HCT116 (cell line): ENCODE measurements at regions not wholly inside any gene's neighbourhood (a gene's known extent, or its start where the extent isn't known, plus 50 kb on each side); places are given as distances from the start of the nearest gene placed in this dataset.

ENCODE experiments used
- ATAC-seq: fragments of 200-7000 bp; cut with Tn5 transposase; 2 replicates; pipeline ENCODE4 v1.9.1; 2020; ENCODE audit warnings: mild to moderate bottlenecking, moderate library complexity
- BruUV-seq: library from RNA; stranded (reverse); fragments of 400-500 nt; replicated peaks from 2 replicates; lab custom pipeline; 2021; lab: Mats Ljungman, UMichigan
- CTCF ChIA-PET: fragments of 300-600 bp; sonication (Branson Sonifier 250); formaldehyde crosslinking; loops from one replicate; lab custom pipeline; 2021; ENCODE audit warnings: antibody characterized with exemption; lab: Charles Lee
- POLR2A ChIA-PET: fragments of 300-600, 350-600 bp; sonication (Branson Sonifier 250); formaldehyde crosslinking; loops from one replicate; lab custom pipeline; 2021; ENCODE audit warnings: antibody characterized with exemption; lab: Charles Lee
- RAD21 ChIA-PET, 2 experiments: fragments of 300-600 bp; sonication (Branson Sonifier 250); formaldehyde crosslinking; loops; one replicate each; lab custom pipeline; 2023; ENCODE audit warnings: low total read pairs in 2 of 2; ENCODE audit not compliant: uncharacterized antibody in 2 of 2, unreplicated experiment in 2 of 2, low non-redundant PET in 1 of 2; lab: Charles Lee
- DNase-seq: peaks from one replicate; pipeline ENCODE4 v3.0.0-alpha.2; 2010; ENCODE audit warnings: low read depth, low spot score
- H2AFZ ChIP-seq: fragments of 200-600 bp; shearing (Covaris generic), sonication (generic); 2 replicates; pipeline ENCODE4 v1.6.1; 2017; ENCODE audit warnings: low read depth, mixed run types, mixed read lengths, antibody characterized with exemption, low read length; ENCODE audit not compliant: poor library complexity, severe bottlenecking
- H3K27ac ChIP-seq: 2 replicates; pipeline ENCODE4 v1.5.1; 2012; ENCODE audit warnings: low read depth, low read length
- H3K27me3 ChIP-seq: fragments of 200-600 bp; sonication (generic); 2 replicates; pipeline ENCODE4 v1.6.1; 2016; ENCODE audit warnings: mixed run types, low read length, mixed read lengths; ENCODE audit not compliant: insufficient read depth
- H3K36me3 ChIP-seq, 2 experiments: fragments of 200-500 bp in 1 of 2; fragments of 200-600 bp in 1 of 2; sonication (Bioruptor generic) in 1 of 2; sonication (generic) in 1 of 2; 2 replicates each; pipeline versions ENCODE4 v1.5.1 to v1.6.1; 2014 to 2016; ENCODE audit warnings: low read length in 2 of 2, inconsistent platforms in 1 of 2, mixed read lengths in 1 of 2, mixed run types in 1 of 2; ENCODE audit not compliant: insufficient read depth in 2 of 2, control insufficient read depth in 1 of 2
- H3K4me1 ChIP-seq, 2 experiments: fragments of 200-600 bp in 1 of 2; sonication (generic) in 1 of 2; 2 replicates each; pipeline versions ENCODE4 v1.5.1 to v1.6.1; 2012 to 2017; ENCODE audit warnings: low read length in 2 of 2, inconsistent platforms in 1 of 2, mild to moderate bottlenecking in 1 of 2, mixed read lengths in 1 of 2, mixed run types in 1 of 2, moderate library complexity in 1 of 2; ENCODE audit not compliant: insufficient read depth in 2 of 2, control insufficient read depth in 1 of 2
- H3K4me2 ChIP-seq: fragments of 200-600 bp; sonication (generic); 2 replicates; pipeline ENCODE4 v1.6.1; 2017; ENCODE audit warnings: mixed run types, low read length, mixed read lengths
- H3K4me3 ChIP-seq, 2 experiments: fragments of 200-600 bp in 1 of 2; sonication (generic) in 1 of 2; replicated peaks in 1 of 2; 2 replicates each; pipeline ENCODE4 v1.5.1; 2011 to 2016; ENCODE audit warnings: low read length in 2 of 2, control low read depth in 1 of 2, low read depth in 1 of 2, mild to moderate bottlenecking in 1 of 2, mixed read lengths in 1 of 2, mixed run types in 1 of 2
- H3K79me2 ChIP-seq: fragments of 200-600 bp; sonication (generic); 2 replicates; pipeline ENCODE4 v1.6.1; 2017; ENCODE audit warnings: mild to moderate bottlenecking, mixed run types, low read length, moderate library complexity, mixed read lengths; ENCODE audit not compliant: insufficient read depth
- H3K9ac ChIP-seq: fragments of 200-600 bp; sonication (generic); 2 replicates; pipeline ENCODE4 v1.6.1; 2016; ENCODE audit warnings: low read length, mixed read lengths
- H3K9me2 ChIP-seq: fragments of 200-600 bp; sonication (generic), shearing (Covaris generic); 2 replicates; pipeline ENCODE4 v1.6.1; 2017; ENCODE audit warnings: mixed run types, mild to moderate bottlenecking, moderate library complexity; ENCODE audit not compliant: insufficient read depth
- H3K9me3 ChIP-seq, 2 experiments: fragments of 200-500 bp in 1 of 2; fragments of 200-600 bp in 1 of 2; sonication (Bioruptor generic) in 1 of 2; sonication (generic) in 1 of 2; 2 replicates each; pipeline ENCODE4 v1.6.1; 2014 to 2017; ENCODE audit warnings: low read length in 2 of 2, mixed read lengths in 2 of 2, inconsistent platforms in 1 of 2, low read depth in 1 of 2, mild to moderate bottlenecking in 1 of 2, mixed run types in 1 of 2, moderate library complexity in 1 of 2; ENCODE audit not compliant: control insufficient read depth in 1 of 2, insufficient read depth in 1 of 2
- H4K20me1 ChIP-seq: fragments of 200-600 bp; sonication (generic), shearing (Covaris generic); 2 replicates; pipeline ENCODE4 v1.6.1; 2017; ENCODE audit warnings: mixed run types, mild to moderate bottlenecking, moderate library complexity; ENCODE audit not compliant: insufficient read depth
- CEBPB ChIP-seq: IDR thresholded peaks from 2 replicates; pipeline ENCODE4 v1.6.1; 2012; ENCODE audit warnings: low read depth
- EGR1 ChIP-seq: IDR thresholded peaks from 2 replicates; pipeline ENCODE4 v1.6.1; 2012; ENCODE audit warnings: low read depth
- ELF1 ChIP-seq: IDR thresholded peaks from 2 replicates; pipeline ENCODE4 v1.6.1; 2012; ENCODE audit warnings: low read depth, borderline replicate concordance
- EZH2phosphoT487 ChIP-seq: fragments of 200-600 bp; IDR thresholded peaks from 2 replicates; pipeline ENCODE4 v1.6.1; 2018; ENCODE audit warnings: antibody characterized with exemption, borderline replicate concordance
- FOSL1 ChIP-seq: IDR thresholded peaks from 2 replicates; pipeline ENCODE4 v1.6.1; 2012; ENCODE audit warnings: low read depth
- JUND ChIP-seq: IDR thresholded peaks from 2 replicates; pipeline ENCODE4 v1.6.1; 2012
- RAD21 ChIP-seq: IDR thresholded peaks from 2 replicates; pipeline ENCODE4 v1.6.1; 2012; ENCODE audit warnings: low read depth, mild to moderate bottlenecking
- SIN3A ChIP-seq: IDR thresholded peaks from 2 replicates; pipeline ENCODE4 v1.6.1; 2012; ENCODE audit warnings: low read depth
- SP1 ChIP-seq: IDR thresholded peaks from 2 replicates; pipeline ENCODE4 v1.6.1; 2012; ENCODE audit warnings: low read depth
- SRF ChIP-seq: IDR thresholded peaks from 2 replicates; pipeline ENCODE4 v1.6.1; 2012; ENCODE audit warnings: low read depth
- TCF7L2 ChIP-seq: IDR thresholded peaks from 2 replicates; pipeline ENCODE4 v1.7.0; 2011; ENCODE audit warnings: borderline replicate concordance, inconsistent platforms; ENCODE audit not compliant: insufficient read depth, insufficient read length; ENCODE audit errors: extremely low read depth
- YY1 ChIP-seq: IDR thresholded peaks from 2 replicates; pipeline ENCODE4 v1.6.1; 2011; ENCODE audit warnings: low read length, low read depth, moderate library complexity, mild to moderate bottlenecking; ENCODE audit not compliant: insufficient replicate concordance; ENCODE audit errors: extremely low read depth
- ZFX ChIP-seq: fragments of 450-650 bp; IDR thresholded peaks from 2 replicates; pipeline ENCODE4 v1.6.1; 2017
- intact Hi-C: fragments of 100-400 bp; cut with micrococcal nuclease; formaldehyde crosslinking; loops from 2 replicates; pipeline ENCODE4 v1.10.0; 2022
- TF ChIP-seq, protein P1 (sequence below): IDR thresholded peaks from 2 replicates; pipeline ENCODE4 v1.6.1; 2012; ENCODE audit warnings: low read depth
- TF ChIP-seq, protein P2 (sequence below): IDR thresholded peaks from 2 replicates; pipeline ENCODE4 v1.6.1; 2012
- TF ChIP-seq, protein P3 (sequence below): IDR thresholded peaks from 2 replicates; pipeline ENCODE4 v1.6.1; 2011; ENCODE audit warnings: mild to moderate bottlenecking, low read length, moderate library complexity; ENCODE audit not compliant: insufficient replicate concordance; ENCODE audit errors: extremely low read depth
- TF ChIP-seq, protein P4 (sequence below), 3 experiments: fragments of 200-600 bp in 1 of 3; sonication (generic) in 1 of 3; IDR thresholded peaks in 2 of 3; conservative IDR thresholded peaks in 1 of 3; 2 replicates each; pipeline ENCODE4 v1.5.1; 2012 to 2017; ENCODE audit warnings: low read depth in 2 of 3, low read length in 2 of 3, antibody characterized with exemption in 1 of 3, borderline replicate concordance in 1 of 3, control low read depth in 1 of 3, mild to moderate bottlenecking in 1 of 3, mixed read lengths in 1 of 3, mixed run types in 1 of 3, moderate library complexity in 1 of 3; ENCODE audit not compliant: insufficient read depth in 1 of 3

DNA sequence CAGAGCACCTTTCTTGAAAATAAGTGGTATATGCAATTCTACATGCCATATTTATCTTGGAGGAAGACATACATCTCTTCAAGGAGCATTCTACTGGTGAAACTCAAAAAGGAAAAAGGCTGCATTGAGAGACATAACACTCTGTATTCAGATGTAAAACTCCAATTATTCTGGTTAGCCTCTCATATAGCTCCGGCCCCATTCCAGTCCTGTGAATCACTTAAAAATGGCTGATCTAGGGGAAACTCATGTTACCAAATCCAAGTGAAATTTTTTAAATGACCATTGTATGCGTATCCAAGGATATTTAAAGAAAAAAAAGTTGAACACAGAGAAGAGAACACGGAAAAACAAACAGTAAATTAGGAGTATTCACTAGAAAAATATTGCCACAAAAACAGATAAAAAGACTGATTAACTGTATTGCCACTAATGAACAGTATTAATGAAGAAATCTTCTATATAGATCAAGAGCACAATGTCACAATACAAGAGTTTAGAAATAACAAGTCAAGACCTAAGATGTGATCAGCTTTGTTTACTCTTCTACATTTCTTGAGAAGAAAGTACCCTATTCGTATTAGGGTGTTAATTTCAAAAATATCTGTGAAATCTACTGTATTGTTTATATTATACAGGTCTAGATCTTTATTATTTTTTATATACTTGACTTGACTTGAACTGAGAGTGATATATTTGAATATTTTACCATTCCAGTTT, 124.5 kb upstream of the GJE1 start:
- H2AFZ ChIP-seq = peak overlapping the region; percentile 42
- ChIA-PET CTCF (no interaction called here), POLR2A (no interaction called here), RAD21 (no interaction called here)
- no peak for ATAC-seq
- H3K79me2 ChIP-seq = no peaks in the 10 kb centered on the region
- no peak for TF ChIP-seq CEBPB
- no peak for TF ChIP-seq ZFX
- TF ChIP-seq RAD21 = no peak
- TF ChIP-seq SRF = no peak
- TF ChIP-seq EZH2phosphoT487 = no peak
- peak; percentile 81 for TF ChIP-seq YY1
- TF ChIP-seq, protein P1, sequence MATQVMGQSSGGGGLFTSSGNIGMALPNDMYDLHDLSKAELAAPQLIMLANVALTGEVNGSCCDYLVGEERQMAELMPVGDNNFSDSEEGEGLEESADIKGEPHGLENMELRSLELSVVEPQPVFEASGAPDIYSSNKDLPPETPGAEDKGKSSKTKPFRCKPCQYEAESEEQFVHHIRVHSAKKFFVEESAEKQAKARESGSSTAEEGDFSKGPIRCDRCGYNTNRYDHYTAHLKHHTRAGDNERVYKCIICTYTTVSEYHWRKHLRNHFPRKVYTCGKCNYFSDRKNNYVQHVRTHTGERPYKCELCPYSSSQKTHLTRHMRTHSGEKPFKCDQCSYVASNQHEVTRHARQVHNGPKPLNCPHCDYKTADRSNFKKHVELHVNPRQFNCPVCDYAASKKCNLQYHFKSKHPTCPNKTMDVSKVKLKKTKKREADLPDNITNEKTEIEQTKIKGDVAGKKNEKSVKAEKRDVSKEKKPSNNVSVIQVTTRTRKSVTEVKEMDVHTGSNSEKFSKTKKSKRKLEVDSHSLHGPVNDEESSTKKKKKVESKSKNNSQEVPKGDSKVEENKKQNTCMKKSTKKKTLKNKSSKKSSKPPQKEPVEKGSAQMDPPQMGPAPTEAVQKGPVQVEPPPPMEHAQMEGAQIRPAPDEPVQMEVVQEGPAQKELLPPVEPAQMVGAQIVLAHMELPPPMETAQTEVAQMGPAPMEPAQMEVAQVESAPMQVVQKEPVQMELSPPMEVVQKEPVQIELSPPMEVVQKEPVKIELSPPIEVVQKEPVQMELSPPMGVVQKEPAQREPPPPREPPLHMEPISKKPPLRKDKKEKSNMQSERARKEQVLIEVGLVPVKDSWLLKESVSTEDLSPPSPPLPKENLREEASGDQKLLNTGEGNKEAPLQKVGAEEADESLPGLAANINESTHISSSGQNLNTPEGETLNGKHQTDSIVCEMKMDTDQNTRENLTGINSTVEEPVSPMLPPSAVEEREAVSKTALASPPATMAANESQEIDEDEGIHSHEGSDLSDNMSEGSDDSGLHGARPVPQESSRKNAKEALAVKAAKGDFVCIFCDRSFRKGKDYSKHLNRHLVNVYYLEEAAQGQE = no peak
- TF ChIP-seq SIN3A = no peak
- TF ChIP-seq, protein P2, sequence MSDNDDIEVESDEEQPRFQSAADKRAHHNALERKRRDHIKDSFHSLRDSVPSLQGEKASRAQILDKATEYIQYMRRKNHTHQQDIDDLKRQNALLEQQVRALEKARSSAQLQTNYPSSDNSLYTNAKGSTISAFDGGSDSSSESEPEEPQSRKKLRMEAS = no peak
- TF ChIP-seq FOSL1 = peak; percentile 54; the same call in 1 of the 2 replicates
- TF ChIP-seq SP1 = no peak
- TF ChIP-seq ELF1 = no peak
- TF ChIP-seq EGR1 = no peak
- no peak for TF ChIP-seq TCF7L2
- TF ChIP-seq, protein P3, sequence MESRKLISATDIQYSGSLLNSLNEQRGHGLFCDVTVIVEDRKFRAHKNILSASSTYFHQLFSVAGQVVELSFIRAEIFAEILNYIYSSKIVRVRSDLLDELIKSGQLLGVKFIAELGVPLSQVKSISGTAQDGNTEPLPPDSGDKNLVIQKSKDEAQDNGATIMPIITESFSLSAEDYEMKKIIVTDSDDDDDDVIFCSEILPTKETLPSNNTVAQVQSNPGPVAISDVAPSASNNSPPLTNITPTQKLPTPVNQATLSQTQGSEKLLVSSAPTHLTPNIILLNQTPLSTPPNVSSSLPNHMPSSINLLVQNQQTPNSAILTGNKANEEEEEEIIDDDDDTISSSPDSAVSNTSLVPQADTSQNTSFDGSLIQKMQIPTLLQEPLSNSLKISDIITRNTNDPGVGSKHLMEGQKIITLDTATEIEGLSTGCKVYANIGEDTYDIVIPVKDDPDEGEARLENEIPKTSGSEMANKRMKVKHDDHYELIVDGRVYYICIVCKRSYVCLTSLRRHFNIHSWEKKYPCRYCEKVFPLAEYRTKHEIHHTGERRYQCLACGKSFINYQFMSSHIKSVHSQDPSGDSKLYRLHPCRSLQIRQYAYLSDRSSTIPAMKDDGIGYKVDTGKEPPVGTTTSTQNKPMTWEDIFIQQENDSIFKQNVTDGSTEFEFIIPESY = no peak
- TF ChIP-seq, protein P4, sequence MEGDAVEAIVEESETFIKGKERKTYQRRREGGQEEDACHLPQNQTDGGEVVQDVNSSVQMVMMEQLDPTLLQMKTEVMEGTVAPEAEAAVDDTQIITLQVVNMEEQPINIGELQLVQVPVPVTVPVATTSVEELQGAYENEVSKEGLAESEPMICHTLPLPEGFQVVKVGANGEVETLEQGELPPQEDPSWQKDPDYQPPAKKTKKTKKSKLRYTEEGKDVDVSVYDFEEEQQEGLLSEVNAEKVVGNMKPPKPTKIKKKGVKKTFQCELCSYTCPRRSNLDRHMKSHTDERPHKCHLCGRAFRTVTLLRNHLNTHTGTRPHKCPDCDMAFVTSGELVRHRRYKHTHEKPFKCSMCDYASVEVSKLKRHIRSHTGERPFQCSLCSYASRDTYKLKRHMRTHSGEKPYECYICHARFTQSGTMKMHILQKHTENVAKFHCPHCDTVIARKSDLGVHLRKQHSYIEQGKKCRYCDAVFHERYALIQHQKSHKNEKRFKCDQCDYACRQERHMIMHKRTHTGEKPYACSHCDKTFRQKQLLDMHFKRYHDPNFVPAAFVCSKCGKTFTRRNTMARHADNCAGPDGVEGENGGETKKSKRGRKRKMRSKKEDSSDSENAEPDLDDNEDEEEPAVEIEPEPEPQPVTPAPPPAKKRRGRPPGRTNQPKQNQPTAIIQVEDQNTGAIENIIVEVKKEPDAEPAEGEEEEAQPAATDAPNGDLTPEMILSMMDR (IDR thresholded peaks at IDR 0.05 in 2 of 3, conservative IDR thresholded peaks at IDR 0.05 in 1 of 3; ENCODE audit: borderline replicate concordance in 1 of 3, insufficient read depth in 1 of 3, low read depth in 2 of 3, low read length in 2 of 3) = no peak
- TF ChIP-seq JUND = peak; percentile 48
- H3K4me2 ChIP-seq = peak overlapping the region; percentile 64
- intact Hi-C loops = no loop called here
- no peaks in the 10 kb centered on the region for H3K27me3 ChIP-seq
- DNase-seq = peak; percentile 33
- no peaks in the 10 kb centered on the region for H4K20me1 ChIP-seq
- H3K4me1 ChIP-seq = peaks cover 60 to 76% of the 10 kb centered on the region in 2 experiments
- peak overlapping the region; percentile 91 for H3K27ac ChIP-seq
- H3K4me3 ChIP-seq = peak overlapping the region in 1 of 2 experiments; percentile 36; a peak in 2 of 4 replicates
- H3K9me3 ChIP-seq = no peaks in the 10 kb centered on the region
- no peaks in the 10 kb centered on the region for H3K9me2 ChIP-seq
- peak overlapping the region; percentile 55 for H3K9ac ChIP-seq
- H3K36me3 ChIP-seq = no peaks in the 10 kb centered on the region
- BruUV-seq = no TSS peak
